ENCODE measurements at regions not wholly inside any gene's neighbourhood (a gene's known extent, or its start where the extent isn't known, plus 50 kb on each side); places are given as distances from the start of the nearest gene placed in this dataset.

DNA sequence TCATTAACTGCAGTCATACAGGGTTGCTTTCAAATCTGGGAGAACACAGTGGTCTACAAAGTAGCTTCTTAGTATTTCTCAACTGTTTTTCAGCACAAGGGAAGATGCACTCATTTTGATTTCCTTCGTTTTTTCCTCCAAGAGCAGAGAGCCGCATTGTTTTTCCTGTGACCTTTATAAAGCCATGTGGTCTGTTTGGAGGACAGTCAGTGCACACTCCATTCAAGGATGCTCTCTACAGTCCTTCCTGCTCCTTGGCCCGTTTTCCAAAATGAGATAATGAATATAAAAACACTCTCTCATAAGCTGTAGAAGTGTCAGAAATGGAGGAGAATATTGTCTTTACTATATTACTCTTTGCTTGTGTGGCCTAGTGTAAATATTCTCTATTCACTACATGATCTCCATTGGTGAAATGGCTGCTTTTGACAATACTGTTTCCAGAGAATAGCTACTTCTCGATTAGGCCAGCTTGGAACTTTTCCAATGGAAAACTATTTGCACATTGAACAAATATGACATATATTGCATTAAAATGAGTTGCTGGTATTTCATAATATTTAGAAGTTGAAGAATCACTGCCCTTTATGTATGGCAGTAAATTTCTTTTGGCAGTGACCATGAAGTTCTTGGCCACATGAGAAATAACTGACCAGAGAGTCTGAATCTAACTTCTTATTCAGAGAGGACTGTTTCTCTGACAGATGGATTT is 393.1 kb upstream of the RGS6 start:
- POLR2A ChIA-PET (ENCODE audit: unreplicated experiment) = no interaction called here

DNA sequence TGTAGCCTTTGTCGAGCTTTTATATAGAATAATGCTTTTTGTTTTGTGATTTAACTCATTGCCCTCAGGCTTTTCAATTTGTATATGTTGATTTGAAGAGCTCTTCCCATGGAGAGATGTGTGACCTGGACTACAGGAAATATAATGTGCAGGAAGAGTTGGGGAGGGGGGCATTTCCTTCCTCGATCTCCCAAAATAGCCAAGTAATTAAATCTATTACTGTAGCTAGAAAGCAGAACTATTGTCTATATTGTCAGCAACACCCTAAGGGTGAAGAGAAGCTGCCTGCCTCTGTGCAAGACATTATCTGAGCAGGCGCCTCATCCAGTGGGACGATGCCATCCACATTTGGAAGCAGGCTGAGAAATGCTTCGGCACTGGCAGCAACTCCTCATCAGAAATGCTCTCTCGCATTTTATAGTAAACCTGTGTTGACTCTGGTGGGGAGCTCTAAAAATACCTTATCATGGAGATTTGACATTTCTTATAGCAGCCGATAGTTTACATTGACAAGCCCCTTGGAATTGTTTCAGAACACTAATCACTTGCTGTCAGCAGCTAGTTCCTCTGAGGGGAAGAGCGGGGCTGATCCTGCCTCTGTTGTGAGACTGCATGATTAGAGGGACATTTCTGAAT is 392.5 kb upstream of the RGS6 start:
- ChIA-PET POLR2A (ENCODE audit: unreplicated experiment) (interaction anchor here (0.6 kb wide), 1 partner anchor 38 kb away, joined by 5 read pairs; no protein-coding TSS in a partner anchor), CTCF (no interaction called here)
- BruUV-seq (replicated peaks) = no TSS peak
- 0 out of 2 replicates have a peak, but pooled peaks cover 7% of the 10 kb centered on the region for H3K36me3 ChIP-seq (ENCODE audit: low read depth)
- intact Hi-C loops (cut with micrococcal nuclease; ENCODE audit: unreplicated experiment) = loop anchor here (10.0 kb wide), 1 partner anchor 215 kb away; the partner anchor contains the start of gene SIPA1L1
- peaks cover 17% of the 10 kb centered on the region for H4K20me1 ChIP-seq (ENCODE audit: insufficient read depth)
- no peak overlapping the region for H2AFZ ChIP-seq
- no peaks in the 10 kb centered on the region for H3K9me3 ChIP-seq (ENCODE audit: insufficient read depth, low read depth)
- H3K4me2 ChIP-seq = no peak overlapping the region
- TF ChIP-seq, protein P1, sequence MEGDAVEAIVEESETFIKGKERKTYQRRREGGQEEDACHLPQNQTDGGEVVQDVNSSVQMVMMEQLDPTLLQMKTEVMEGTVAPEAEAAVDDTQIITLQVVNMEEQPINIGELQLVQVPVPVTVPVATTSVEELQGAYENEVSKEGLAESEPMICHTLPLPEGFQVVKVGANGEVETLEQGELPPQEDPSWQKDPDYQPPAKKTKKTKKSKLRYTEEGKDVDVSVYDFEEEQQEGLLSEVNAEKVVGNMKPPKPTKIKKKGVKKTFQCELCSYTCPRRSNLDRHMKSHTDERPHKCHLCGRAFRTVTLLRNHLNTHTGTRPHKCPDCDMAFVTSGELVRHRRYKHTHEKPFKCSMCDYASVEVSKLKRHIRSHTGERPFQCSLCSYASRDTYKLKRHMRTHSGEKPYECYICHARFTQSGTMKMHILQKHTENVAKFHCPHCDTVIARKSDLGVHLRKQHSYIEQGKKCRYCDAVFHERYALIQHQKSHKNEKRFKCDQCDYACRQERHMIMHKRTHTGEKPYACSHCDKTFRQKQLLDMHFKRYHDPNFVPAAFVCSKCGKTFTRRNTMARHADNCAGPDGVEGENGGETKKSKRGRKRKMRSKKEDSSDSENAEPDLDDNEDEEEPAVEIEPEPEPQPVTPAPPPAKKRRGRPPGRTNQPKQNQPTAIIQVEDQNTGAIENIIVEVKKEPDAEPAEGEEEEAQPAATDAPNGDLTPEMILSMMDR (conservative IDR thresholded peaks at IDR 0.05) = no peak
- TF ChIP-seq EZH2 (IDR thresholded peaks at IDR 0.05; ENCODE audit: low read depth) = no peak
- H3K4me1 ChIP-seq (replicated peaks; ENCODE audit: insufficient read depth) = no peaks in the 10 kb centered on the region
- no peak overlapping the region for H3K27ac ChIP-seq
- no peak for DNase-seq
- no peak overlapping the region for H3K4me3 ChIP-seq
- H3K27me3 ChIP-seq (ENCODE audit: insufficient read depth, low read depth) = no peaks in the 10 kb centered on the region
- no peaks in the 10 kb centered on the region for H3K9me2 ChIP-seq (ENCODE audit: insufficient read depth)
- H3K79me2 ChIP-seq (ENCODE audit: low read depth) = peaks cover 36% of the 10 kb centered on the region
- H3F3A ChIP-seq (ENCODE audit: insufficient read depth, low read depth) = peaks cover 26% of the 10 kb centered on the region; the same call in 1 of the 2 replicates

More for the DNA sequence above, 393.1 kb upstream of the RGS6 start:
- TF ChIP-seq, protein P1 (conservative IDR thresholded peaks at IDR 0.05) = no peak
- no peak for TF ChIP-seq EZH2 (IDR thresholded peaks at IDR 0.05; ENCODE audit: low read depth)
- DNase-seq = no peak
- H3K9me3 ChIP-seq (ENCODE audit: insufficient read depth, low read depth) = no peaks in the 10 kb centered on the region
- H3K4me1 ChIP-seq (replicated peaks; ENCODE audit: insufficient read depth) = no peaks in the 10 kb centered on the region
- H3F3A ChIP-seq (ENCODE audit: insufficient read depth, low read depth) = peaks cover 26% of the 10 kb centered on the region
- H2AFZ ChIP-seq = no peak overlapping the region
- intact Hi-C loops (cut with micrococcal nuclease; ENCODE audit: unreplicated experiment) = loop anchor here (10.0 kb wide), 1 partner anchor 214 kb away; the partner anchor contains the start of gene SIPA1L1
- H3K27me3 ChIP-seq (ENCODE audit: insufficient read depth, low read depth) = no peaks in the 10 kb centered on the region
- CTCF ChIA-PET = no interaction called here
- H3K4me3 ChIP-seq = no peak overlapping the region
- no peaks in the 10 kb centered on the region for H3K9me2 ChIP-seq (ENCODE audit: insufficient read depth)
- H4K20me1 ChIP-seq (ENCODE audit: insufficient read depth) = peaks cover 11% of the 10 kb centered on the region
- H3K79me2 ChIP-seq (ENCODE audit: low read depth) = peaks cover 38% of the 10 kb centered on the region
- no peak overlapping the region for H3K4me2 ChIP-seq
- no peak overlapping the region for H3K27ac ChIP-seq
- no TSS peak for BruUV-seq (replicated peaks)
- 0 out of 2 replicates have a peak, but pooled peaks cover 3% of the 10 kb centered on the region for H3K36me3 ChIP-seq (ENCODE audit: low read depth)

DNA sequence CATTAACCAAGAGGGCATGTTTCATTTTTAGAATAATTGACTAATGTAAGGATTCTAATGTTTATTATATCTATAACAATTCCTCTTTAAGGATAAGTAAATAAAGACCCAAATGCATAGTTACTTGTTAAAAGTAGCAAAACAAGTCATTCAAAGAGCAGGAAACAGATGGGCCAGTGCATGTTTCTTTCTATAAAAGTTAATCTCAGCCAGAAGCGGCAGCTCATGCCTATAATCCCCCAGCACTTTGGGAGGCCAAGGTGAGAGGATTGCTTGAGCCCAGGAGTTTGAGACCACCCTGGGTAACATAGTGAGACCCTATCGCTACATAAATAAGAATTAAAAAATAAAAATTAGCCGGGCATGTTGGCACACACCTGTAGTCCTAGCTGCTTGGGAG is 391.0 kb upstream of the RGS6 start:
- H3K4me2 ChIP-seq = no peak overlapping the region
- H3K9me3 ChIP-seq (ENCODE audit: insufficient read depth, low read depth) = no peaks in the 10 kb centered on the region
- peaks cover 23% of the 10 kb centered on the region; the same call in 1 of the 2 replicates for H3F3A ChIP-seq (ENCODE audit: insufficient read depth, low read depth)
- TF ChIP-seq, protein P1 (conservative IDR thresholded peaks at IDR 0.05) = no peak
- TF ChIP-seq EZH2 (IDR thresholded peaks at IDR 0.05; ENCODE audit: low read depth) = no peak
- CTCF ChIA-PET = no interaction called here
- DNase-seq = no peak
- no TSS peak for BruUV-seq (replicated peaks)
- 0 out of 2 replicates have a peak, but pooled peaks cover 7% of the 10 kb centered on the region for H3K36me3 ChIP-seq (ENCODE audit: low read depth)
- POLR2A ChIA-PET (ENCODE audit: unreplicated experiment) = no interaction called here
- H4K20me1 ChIP-seq (ENCODE audit: insufficient read depth) = peaks cover 25% of the 10 kb centered on the region
- no peaks in the 10 kb centered on the region for H3K27me3 ChIP-seq (ENCODE audit: insufficient read depth, low read depth)
- no peak overlapping the region for H2AFZ ChIP-seq
- no peaks in the 10 kb centered on the region for H3K4me1 ChIP-seq (replicated peaks; ENCODE audit: insufficient read depth)
- H3K9me2 ChIP-seq (ENCODE audit: insufficient read depth) = no peaks in the 10 kb centered on the region
- no peak overlapping the region for H3K4me3 ChIP-seq
- 0 out of 2 replicates have a peak overlapping the region, but pooled peaks have one; percentile 5 for H3K27ac ChIP-seq
- intact Hi-C loops (cut with micrococcal nuclease; ENCODE audit: unreplicated experiment) = no loop called here
- H3K79me2 ChIP-seq (ENCODE audit: low read depth) = peaks cover 28% of the 10 kb centered on the region

Measured in PC-9 (cell line).